Limb (tissue), 2 donors: ENCODE measurements at regions not wholly inside any gene's neighbourhood (a gene's known extent, or its start where the extent isn't known, plus 50 kb on each side); places are given as distances from the start of the nearest gene placed in this dataset.
"Not testable (repeated sequence)": the region's sequence is repeated elsewhere in the genome, so short reads cannot be mapped to it uniquely, and the experiment has no call there.

Source experiments
- DNase-seq, 2 donors: peaks; one replicate each; pipeline ENCODE4 v3.0.0-alpha.2; 2016; ENCODE audit errors: extremely low spot score in 2 of 2

- no peak for DNase-seq
Observed at GRCh38 chr2:23055251-23055650, 329.7 kb upstream of the KLHL29 start.

GRCh38 chr2:23056846-23057245 is 328.1 kb upstream of the KLHL29 start:
- DNase-seq: not testable (repeated sequence)

GRCh38 chr2:23058435-23058834 is 326.5 kb upstream of the KLHL29 start:
- no peak for DNase-seq

GRCh38 chr2:23065210-23065609 is 319.8 kb upstream of the KLHL29 start:
- DNase-seq: no peak

- DNase-seq: no peak
Observed at GRCh38 chr2:23065936-23066335, 319.0 kb upstream of the KLHL29 start.

GRCh38 chr2:23066686-23067085 is 318.3 kb upstream of the KLHL29 start:
- no peak for DNase-seq

- DNase-seq: no peak
Observed at GRCh38 chr2:23069156-23069555, 315.8 kb upstream of the KLHL29 start.

- DNase-seq: no peak
Observed at GRCh38 chr2:23069923-23070322, 315.1 kb upstream of the KLHL29 start.

- no peak for DNase-seq
Observed at GRCh38 chr2:23073056-23073455, 311.9 kb upstream of the KLHL29 start.

GRCh38 chr2:23073671-23074070 is 311.3 kb upstream of the KLHL29 start:
- no peak for DNase-seq

GRCh38 chr2:23077596-23077995 is 307.4 kb upstream of the KLHL29 start:
- no peak for DNase-seq

GRCh38 chr2:23078784-23079434 is 306.1 kb upstream of the KLHL29 start:
- DNase-seq: no peak

- DNase-seq: no peak
Observed at GRCh38 chr2:23083966-23084365, 301.0 kb upstream of the KLHL29 start.

- no peak for DNase-seq
Observed at GRCh38 chr2:23091019-23091418, 294.0 kb upstream of the KLHL29 start.

- no peak for DNase-seq
Observed at GRCh38 chr2:23091900-23092299, 293.1 kb upstream of the KLHL29 start.

- peak in 1 of 2 donors; percentile 48 for DNase-seq
Observed at GRCh38 chr2:23092831-23093230, 292.1 kb upstream of the KLHL29 start.

- no peak for DNase-seq
Observed at GRCh38 chr2:23093513-23093912, 291.5 kb upstream of the KLHL29 start.

- no peak for DNase-seq
Observed at GRCh38 chr2:23096906-23097602, 287.9 kb upstream of the KLHL29 start.

GRCh38 chr2:23100406-23100805 is 284.6 kb upstream of the KLHL29 start:
- DNase-seq: no peak

- DNase-seq: peak in 1 of 2 donors; percentile 3
Observed at GRCh38 chr2:23106242-23106785, 278.7 kb upstream of the KLHL29 start.

GRCh38 chr2:23107327-23107941 is 277.5 kb upstream of the KLHL29 start:
- DNase-seq: no peak

- no peak for DNase-seq
Observed at GRCh38 chr2:23111263-23111662, 273.7 kb upstream of the KLHL29 start.

GRCh38 chr2:23112517-23112916 is 272.5 kb upstream of the KLHL29 start:
- no peak for DNase-seq
